B cell (primary cell): ENCODE measurements at regions not wholly inside any gene's neighbourhood (a gene's known extent, or its start where the extent isn't known, plus 50 kb on each side); places are given as distances from the start of the nearest gene placed in this dataset.
"Not testable (repeated sequence)": the region's sequence is repeated elsewhere in the genome, so short reads cannot be mapped to it uniquely, and the experiment has no call there.

ENCODE experiments used
- ATAC-seq: fragments of 200-7000 bp; cut with Tn5 transposase; one replicate; pipeline ENCODE4 v1.10.0; 2021; ENCODE audit warnings: low read depth, mild to moderate bottlenecking, moderate number of reproducible peaks, moderate library complexity
- CTCF ChIA-PET: fragments of 350-600 bp; sonication (Branson Sonifier 250); formaldehyde crosslinking; loops from one replicate; lab custom pipeline; 2021; ENCODE audit warnings: antibody characterized with exemption, inconsistent platforms; lab: Charles Lee
- POLR2A ChIA-PET: fragments of 350-600 bp; sonication (Branson Sonifier 250); formaldehyde crosslinking; loops from one replicate; lab custom pipeline; 2021; ENCODE audit warnings: antibody characterized with exemption; lab: Charles Lee
- DNase-seq: peaks from one replicate; pipeline ENCODE4 v3.0.0; 2013
- H2AFZ ChIP-seq: 2 replicates; pipeline ENCODE4 v1.6.1; 2012; ENCODE audit warnings: mild to moderate bottlenecking, low read depth, low read length; ENCODE audit not compliant: insufficient read depth, poor library complexity, severe bottlenecking
- H3K27ac ChIP-seq, 2 donors: 1 replicate in 1 of 2; 2 replicates in 1 of 2; pipeline ENCODE4 v1.5.1; 2012 to 2013; ENCODE audit warnings: low read length in 2 of 2, mild to moderate bottlenecking in 2 of 2, moderate library complexity in 1 of 2
- H3K27me3 ChIP-seq, 4 experiments: fragments of 200-600 bp in 1 of 4; sonication (generic) in 1 of 4; replicated peaks in 1 of 4; 1 replicate in 2 of 4; 2 replicates in 2 of 4; pipeline versions ENCODE4 v1.6.1 to v1.7.0; 2013 to 2016; ENCODE audit warnings: low read length in 3 of 4, mild to moderate bottlenecking in 2 of 4, mixed read lengths in 1 of 4, moderate library complexity in 1 of 4; ENCODE audit not compliant: insufficient read depth in 4 of 4, control insufficient read depth in 3 of 4; ENCODE audit errors: control extremely low read depth in 1 of 4
- H3K36me3 ChIP-seq, 2 experiments: replicated peaks in 1 of 2; 1 replicate in 1 of 2; 2 replicates in 1 of 2; pipeline versions ENCODE4 v1.6.1 to v1.7.1; 2013; ENCODE audit warnings: low read length in 1 of 2; ENCODE audit not compliant: insufficient read depth in 2 of 2, control insufficient read depth in 1 of 2; ENCODE audit errors: control extremely low read depth in 1 of 2, extremely low read depth in 1 of 2
- H3K4me1 ChIP-seq, 2 donors: fragments of 200-600 bp in 1 of 2; sonication (generic) in 1 of 2; 1 replicate in 1 of 2; 2 replicates in 1 of 2; pipeline versions ENCODE4 v1.5.1 to v1.6.1; 2013 to 2017; ENCODE audit warnings: low read length in 2 of 2; ENCODE audit not compliant: control insufficient read depth in 2 of 2, insufficient read depth in 2 of 2
- H3K4me2 ChIP-seq: replicated peaks from 2 replicates; pipeline ENCODE3; 2012; ENCODE audit warnings: mild to moderate bottlenecking, low read depth, low read length; ENCODE audit not compliant: poor library complexity, severe bottlenecking
- H3K4me3 ChIP-seq, 5 experiments: fragments of 200-600 bp in 1 of 5; sonication (generic) in 1 of 5; 1 replicate in 3 of 5; 2 replicates in 2 of 5; pipeline versions ENCODE4 v1.5.1 to v1.7.0; 2011 to 2016; ENCODE audit warnings: low read length in 4 of 5, mild to moderate bottlenecking in 4 of 5, low read depth in 2 of 5, control low read depth in 1 of 5, moderate library complexity in 1 of 5; ENCODE audit not compliant: insufficient read depth in 1 of 5; ENCODE audit errors: control extremely low read depth in 1 of 5, extremely low read depth in 1 of 5
- H3K79me2 ChIP-seq: fragments of 200-600 bp; sonication (generic); one replicate; pipeline ENCODE4 v1.6.0; 2016; ENCODE audit warnings: low read length; ENCODE audit not compliant: control insufficient read depth, insufficient read depth
- H3K9ac ChIP-seq: fragments of 200-600 bp; sonication (generic); 2 replicates; pipeline ENCODE4 v1.6.1; 2017; ENCODE audit warnings: mild to moderate bottlenecking, low read length, moderate library complexity
- H3K9me3 ChIP-seq, 3 donors: one replicate each; pipeline versions ENCODE4 v1.6.1 to v1.7.1; 2013; ENCODE audit warnings: low read length in 2 of 3; ENCODE audit not compliant: control insufficient read depth in 2 of 3, insufficient read depth in 1 of 3; ENCODE audit errors: control extremely low read depth in 1 of 3
- H4K20me1 ChIP-seq: 2 replicates; pipeline ENCODE4 v1.6.0; 2012; ENCODE audit warnings: mild to moderate bottlenecking, low read length; ENCODE audit not compliant: insufficient read depth, control insufficient read depth, poor library complexity, severe bottlenecking
- H3K27ac Mint-ChIP-seq: one replicate; pipeline ENCODE4 v1.8.0; 2021; ENCODE audit warnings: mixed read lengths
- H3K27me3 Mint-ChIP-seq: one replicate; pipeline ENCODE4 v1.8.0; 2021; ENCODE audit warnings: mixed read lengths
- H3K4me1 Mint-ChIP-seq: one replicate; pipeline ENCODE4 v1.8.0; 2021; ENCODE audit warnings: mixed read lengths
- H3K4me3 Mint-ChIP-seq: one replicate; pipeline ENCODE4 v1.8.0; 2021; ENCODE audit warnings: mixed read lengths
- H3K9me3 Mint-ChIP-seq: one replicate; pipeline ENCODE4 v1.8.0; 2022; ENCODE audit warnings: mixed read lengths; ENCODE audit not compliant: insufficient read depth
- EZH2 ChIP-seq: IDR thresholded peaks from 2 replicates; pipeline ENCODE4 v1.6.1; 2012; ENCODE audit warnings: borderline replicate concordance, low read depth, mild to moderate bottlenecking, moderate library complexity, low read length; ENCODE audit not compliant: insufficient read depth, poor library complexity, severe bottlenecking
- WGBS: methylation state at CpG from one replicate; pipeline ENCODE4 v1.1.5; 2013; ENCODE audit warnings: missing lambda C conversion rate; ENCODE audit not compliant: insufficient coverage; 5-methylcytosine and 5-hydroxymethylcytosine counted together
- intact Hi-C: fragments of 100-400 bp; cut with micrococcal nuclease; formaldehyde crosslinking; loops from one replicate; pipeline ENCODE4 v1.10.0; 2022
- TF ChIP-seq, protein P1 (sequence below): fragments of 200-600 bp; IDR thresholded peaks from one replicate; pipeline ENCODE4 v1.8.0; 2022; ENCODE audit warnings: antibody characterized with exemption, mild to moderate bottlenecking

DNA sequence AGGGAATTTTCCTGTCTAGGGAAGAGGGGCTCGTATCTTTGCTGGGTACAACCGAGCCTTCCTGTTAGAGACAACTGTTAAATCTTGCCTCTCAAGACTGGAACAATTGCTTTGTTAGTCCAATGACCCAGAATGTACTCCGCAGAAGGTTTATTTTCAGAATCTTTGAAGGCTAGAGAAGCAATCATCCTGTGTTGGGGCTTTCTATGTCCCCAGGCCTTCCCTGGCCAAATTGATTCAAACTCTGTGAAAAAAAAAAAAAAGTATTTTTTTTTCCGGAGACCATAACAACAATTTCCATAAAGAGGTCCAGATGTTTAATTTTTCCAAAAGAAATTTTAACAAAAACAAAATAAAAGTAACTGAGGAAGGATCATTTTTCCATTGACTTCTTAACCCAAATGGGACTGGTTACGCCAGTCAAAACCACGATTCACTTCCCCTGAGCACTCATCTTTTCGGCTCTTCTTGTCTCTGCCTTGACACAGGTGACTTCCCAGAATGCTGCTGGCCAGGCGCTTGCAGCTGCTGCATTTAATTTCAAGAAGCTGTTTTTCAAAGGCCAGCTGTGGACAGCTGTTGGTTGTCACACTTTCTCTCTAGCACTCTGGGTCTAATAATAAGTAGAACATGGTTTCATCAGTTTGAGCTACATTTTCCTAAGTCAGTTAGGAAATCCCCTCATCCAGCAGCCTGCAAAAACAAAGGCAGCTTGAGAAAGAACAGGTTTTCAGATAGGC is 81.6 kb upstream of the MANSC4 start:
- no peak for ATAC-seq
- Histone ChIP-seq H3K27ac (no peak overlapping the region), H3K36me3 (no peaks in the 10 kb centered on the region), H2AFZ (no peak overlapping the region), H3K9ac (no peak overlapping the region), H4K20me1 (no peaks in the 10 kb centered on the region), H3K79me2 (no peaks in the 10 kb centered on the region), H3K4me2 (no peak overlapping the region), H3K27me3 (peaks cover 0 to 8% (median 0%) of the 10 kb centered on the region in 4 experiments), H3K4me3 (no peak overlapping the region), H3K9me3 (peaks cover 0 to 5% (median 0%) of the 10 kb centered on the region in 3 donors), H3K4me1 (no peaks in the 10 kb centered on the region)
- peaks cover 4% of the 10 kb centered on the region for H3K9me3 Mint-ChIP-seq
- DNase-seq, result no peak
- H3K4me3 Mint-ChIP-seq, result no peak overlapping the region
- H3K4me1 Mint-ChIP-seq, result no peaks in the 10 kb centered on the region
- TF ChIP-seq EZH2, result no peak
- TF ChIP-seq, protein P1, sequence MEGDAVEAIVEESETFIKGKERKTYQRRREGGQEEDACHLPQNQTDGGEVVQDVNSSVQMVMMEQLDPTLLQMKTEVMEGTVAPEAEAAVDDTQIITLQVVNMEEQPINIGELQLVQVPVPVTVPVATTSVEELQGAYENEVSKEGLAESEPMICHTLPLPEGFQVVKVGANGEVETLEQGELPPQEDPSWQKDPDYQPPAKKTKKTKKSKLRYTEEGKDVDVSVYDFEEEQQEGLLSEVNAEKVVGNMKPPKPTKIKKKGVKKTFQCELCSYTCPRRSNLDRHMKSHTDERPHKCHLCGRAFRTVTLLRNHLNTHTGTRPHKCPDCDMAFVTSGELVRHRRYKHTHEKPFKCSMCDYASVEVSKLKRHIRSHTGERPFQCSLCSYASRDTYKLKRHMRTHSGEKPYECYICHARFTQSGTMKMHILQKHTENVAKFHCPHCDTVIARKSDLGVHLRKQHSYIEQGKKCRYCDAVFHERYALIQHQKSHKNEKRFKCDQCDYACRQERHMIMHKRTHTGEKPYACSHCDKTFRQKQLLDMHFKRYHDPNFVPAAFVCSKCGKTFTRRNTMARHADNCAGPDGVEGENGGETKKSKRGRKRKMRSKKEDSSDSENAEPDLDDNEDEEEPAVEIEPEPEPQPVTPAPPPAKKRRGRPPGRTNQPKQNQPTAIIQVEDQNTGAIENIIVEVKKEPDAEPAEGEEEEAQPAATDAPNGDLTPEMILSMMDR, result no peak
- no peak overlapping the region for H3K27ac Mint-ChIP-seq
- peaks cover 3% of the 10 kb centered on the region for H3K27me3 Mint-ChIP-seq
- ChIA-PET CTCF (no interaction called here), POLR2A (no interaction called here)
- WGBS, result 81% methylated on average over 6 of the region's 8 CpGs
- intact Hi-C loops, result no loop called here

DNA sequence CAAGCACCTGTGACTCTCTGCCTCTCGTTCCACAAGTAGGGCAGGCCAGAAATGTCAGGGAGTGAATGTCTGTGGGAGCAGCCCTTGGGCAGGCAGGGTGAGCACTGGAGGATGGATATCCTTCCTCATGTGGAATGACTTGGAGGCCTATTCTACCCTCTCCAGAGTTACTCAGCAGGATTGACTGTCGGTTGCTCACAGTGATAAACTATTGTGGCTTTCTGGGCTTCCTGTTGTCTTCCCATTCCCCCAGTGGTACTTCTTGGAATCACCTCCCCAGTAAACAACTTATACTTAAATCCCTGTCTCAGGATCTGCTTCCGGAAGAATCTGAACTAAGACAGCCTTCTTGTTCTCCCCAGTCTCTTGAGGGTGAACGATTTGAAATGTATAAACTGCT is 79.6 kb upstream of the MANSC4 start:
- POLR2A ChIA-PET, result no interaction called here
- no peak overlapping the region for H3K9ac ChIP-seq
- peaks cover 0 to 5% (median 0%) of the 10 kb centered on the region in 3 donors for H3K9me3 ChIP-seq
- 82% methylated on average over 3 of the region's 4 CpGs for WGBS
- Mint-ChIP-seq H3K9me3 (peaks cover 4% of the 10 kb centered on the region), H3K4me1 (no peaks in the 10 kb centered on the region), H3K4me3 (no peak overlapping the region), H3K27ac (no peak overlapping the region), H3K27me3 (peaks cover 3% of the 10 kb centered on the region)
- no peaks in the 10 kb centered on the region for H3K36me3 ChIP-seq
- no peak overlapping the region for H3K4me2 ChIP-seq
- no peak for TF ChIP-seq EZH2
- TF ChIP-seq, protein P1, result no peak
- H2AFZ ChIP-seq, result no peak overlapping the region
- peaks cover 0 to 8% (median 0%) of the 10 kb centered on the region in 4 experiments for H3K27me3 ChIP-seq
- no peaks in the 10 kb centered on the region for H3K79me2 ChIP-seq
- H3K27ac ChIP-seq, result no peak overlapping the region
- ATAC-seq, result no peak
- H4K20me1 ChIP-seq, result no peaks in the 10 kb centered on the region
- intact Hi-C loops, result no loop called here
- CTCF ChIA-PET, result no interaction called here
- H3K4me3 ChIP-seq, result no peak overlapping the region
- no peak for DNase-seq
- H3K4me1 ChIP-seq, result no peaks in the 10 kb centered on the region

DNA sequence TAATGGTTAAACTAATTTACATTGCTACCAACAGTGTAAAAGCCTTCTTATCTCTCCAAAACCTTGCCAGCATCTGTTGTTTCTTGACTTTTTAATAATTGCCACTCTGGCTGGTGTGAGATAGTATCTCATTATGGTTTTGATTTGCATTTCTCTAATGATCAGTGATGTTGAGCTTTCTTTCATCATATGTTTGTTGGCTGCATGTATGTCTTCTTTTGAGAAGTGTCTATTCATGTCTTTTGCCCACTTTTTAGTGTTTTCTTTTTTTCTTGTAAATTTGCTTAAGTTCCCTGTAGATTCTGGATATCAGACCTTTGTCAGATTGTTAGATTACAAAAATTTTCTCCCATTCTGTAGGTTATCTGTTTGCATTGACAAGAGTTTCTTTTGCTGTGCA is 77.0 kb upstream of the MANSC4 start:
- POLR2A ChIA-PET, CTCF ChIA-PET, H3K36me3 ChIP-seq, DNase-seq, H3K27me3 Mint-ChIP-seq, H3K27ac Mint-ChIP-seq, H3K9me3 ChIP-seq, H2AFZ ChIP-seq, H3K9me3 Mint-ChIP-seq, H3K27me3 ChIP-seq, H3K4me2 ChIP-seq, H3K4me1 ChIP-seq, H3K4me1 Mint-ChIP-seq, H3K4me3 Mint-ChIP-seq, H3K79me2 ChIP-seq, H3K9ac ChIP-seq, intact Hi-C loops, ATAC-seq, H4K20me1 ChIP-seq, H3K27ac ChIP-seq, H3K4me3 ChIP-seq: not testable (repeated sequence)
